H1 (cell line): ENCODE measurements at regions not wholly inside any gene's neighbourhood (a gene's known extent, or its start where the extent isn't known, plus 50 kb on each side); places are given as distances from the start of the nearest gene placed in this dataset.

Source experiments
- CTCF ChIA-PET: fragments of 300-600 bp; sonication (Branson Sonifier 250); formaldehyde crosslinking; loops from one replicate; lab custom pipeline; 2021; ENCODE audit not compliant: partially characterized antibody; lab: Charles Lee
- POLR2A ChIA-PET: fragments of 300-600 bp; sonication (Branson Sonifier 250); formaldehyde crosslinking; loops from one replicate; lab custom pipeline; 2021; ENCODE audit warnings: inconsistent platforms; ENCODE audit not compliant: partially characterized antibody; lab: Charles Lee
- DNase-seq, 2 experiments: peaks; one replicate each; pipeline versions ENCODE4 v3.0.0 to v3.0.0-alpha.2; 2010 to 2022; ENCODE audit warnings: low spot score in 2 of 2, low read depth in 1 of 2, mixed read lengths in 1 of 2
- FAIRE-seq: peaks from 2 replicates; lab custom pipeline; 2011; peaks lifted over from hg19 to GRCh38; lab: Jason Lieb, UNC
- H2AFZ ChIP-seq: 2 replicates; pipeline ENCODE4 v1.8.1; 2012; ENCODE audit warnings: low read length, inconsistent platforms
- H2AK5ac ChIP-seq: 2 replicates; pipeline ENCODE4 v1.6.1; 2013; ENCODE audit warnings: low read depth, low read length
- H2BK120ac ChIP-seq: replicated peaks from 2 replicates; pipeline ENCODE3; 2013; ENCODE audit warnings: low read depth, low read length, inconsistent platforms
- H2BK12ac ChIP-seq: 2 replicates; pipeline ENCODE4 v1.6.1; 2013; ENCODE audit warnings: low read depth, low read length
- H2BK15ac ChIP-seq: 2 replicates; pipeline ENCODE4 v1.6.1; 2013; ENCODE audit warnings: low read length
- H2BK20ac ChIP-seq: 2 replicates; pipeline ENCODE4 v1.6.1; 2013; ENCODE audit warnings: low read length
- H2BK5ac ChIP-seq: 2 replicates; pipeline ENCODE4 v1.6.1; 2013; ENCODE audit warnings: low read depth, low read length
- H3K14ac ChIP-seq: 2 replicates; pipeline ENCODE4 v1.6.1; 2013; ENCODE audit warnings: inconsistent platforms; ENCODE audit not compliant: insufficient read length
- H3K18ac ChIP-seq: 2 replicates; pipeline ENCODE4 v1.6.1; 2013; ENCODE audit warnings: low read length; ENCODE audit errors: extremely low read depth
- H3K23ac ChIP-seq: 2 replicates; pipeline ENCODE4 v1.6.1; 2013; ENCODE audit warnings: inconsistent platforms; ENCODE audit not compliant: insufficient read length
- H3K23me2 ChIP-seq: 2 replicates; pipeline ENCODE4 v1.6.1; 2013; ENCODE audit warnings: low read depth, low read length
- H3K27ac ChIP-seq: 2 replicates; pipeline ENCODE4 v1.6.1; 2011; ENCODE audit warnings: low read depth, low read length, inconsistent platforms
- H3K27me3 ChIP-seq, 4 experiments: replicated peaks in 1 of 4; 1 replicate in 1 of 4; 2 replicates in 3 of 4; pipeline versions ENCODE4 v1.6.1 to v1.8.1; 2011 to 2013; ENCODE audit warnings: low read length in 3 of 4, mild to moderate bottlenecking in 3 of 4, inconsistent platforms in 2 of 4, mixed read lengths in 2 of 4, moderate library complexity in 1 of 4; ENCODE audit not compliant: control insufficient read depth in 3 of 4, insufficient read depth in 3 of 4; ENCODE audit errors: extremely low read depth in 1 of 4
- H3K36me3 ChIP-seq, 4 experiments: 2 replicates each; pipeline versions ENCODE4 v1.6.1 to v1.8.1; 2011 to 2013; ENCODE audit warnings: mild to moderate bottlenecking in 4 of 4, low read length in 3 of 4, moderate library complexity in 2 of 4, control low read depth in 1 of 4, inconsistent platforms in 1 of 4; ENCODE audit not compliant: insufficient read depth in 4 of 4, control insufficient read depth in 2 of 4
- H3K4ac ChIP-seq: replicated peaks from 2 replicates; pipeline ENCODE3; 2013; ENCODE audit warnings: low read length, low read depth, mixed read lengths, inconsistent platforms; ENCODE audit not compliant: insufficient read length
- H3K4me1 ChIP-seq, 4 experiments: replicated peaks in 1 of 4; 1 replicate in 1 of 4; 2 replicates in 3 of 4; pipeline versions ENCODE4 v1.6.1 to v1.8.1; 2011 to 2013; ENCODE audit warnings: low read length in 3 of 4, inconsistent platforms in 2 of 4, mixed read lengths in 1 of 4; ENCODE audit not compliant: insufficient read depth in 4 of 4, control insufficient read depth in 3 of 4
- H3K4me2 ChIP-seq, 2 experiments: 2 replicates each; pipeline versions ENCODE4 v1.6.1 to v1.8.1; 2011 to 2013; ENCODE audit warnings: low read depth in 2 of 2, low read length in 2 of 2, control low read depth in 1 of 2, inconsistent platforms in 1 of 2, mild to moderate bottlenecking in 1 of 2; ENCODE audit not compliant: insufficient read depth in 1 of 2
- H3K4me3 ChIP-seq, 4 experiments: fragments of 200-600, 300-600 bp in 1 of 4; sonication (generic), shearing (Covaris generic), sonication (Bioruptor Twin) in 1 of 4; 2 replicates each; pipeline versions ENCODE4 v1.5.1 to v1.8.1; 2011 to 2016; ENCODE audit warnings: low read length in 4 of 4, low read depth in 3 of 4, control low read depth in 2 of 4, inconsistent platforms in 2 of 4, mild to moderate bottlenecking in 2 of 4, mixed read lengths in 1 of 4, moderate library complexity in 1 of 4; ENCODE audit not compliant: insufficient read depth in 2 of 4; ENCODE audit errors: extremely low read depth in 1 of 4
- H3K56ac ChIP-seq: replicated peaks from 2 replicates; pipeline ENCODE3; 2013; ENCODE audit warnings: low read depth, mild to moderate bottlenecking, mixed read lengths, low read length, inconsistent platforms; ENCODE audit not compliant: insufficient read length
- H3K79me1 ChIP-seq: 2 replicates; pipeline ENCODE4 v1.6.1; 2013; ENCODE audit warnings: low read depth, low read length, control low read depth
- H3K79me2 ChIP-seq, 2 experiments: 2 replicates each; pipeline versions ENCODE4 v1.6.1 to v1.8.1; 2012 to 2013; ENCODE audit warnings: low read length in 2 of 2, mild to moderate bottlenecking in 2 of 2, inconsistent platforms in 1 of 2; ENCODE audit not compliant: insufficient read depth in 2 of 2, control insufficient read depth in 1 of 2
- H3K9ac ChIP-seq, 4 experiments: replicated peaks in 1 of 4; 1 replicate in 1 of 4; 2 replicates in 3 of 4; pipeline versions ENCODE4 v1.6.1 to v1.8.1; 2011 to 2013; ENCODE audit warnings: low read depth in 3 of 4, low read length in 3 of 4, control low read depth in 2 of 4, mild to moderate bottlenecking in 2 of 4, moderate library complexity in 2 of 4, inconsistent platforms in 1 of 4; ENCODE audit errors: extremely low read depth in 1 of 4
- H3K9me3 ChIP-seq, 2 experiments: 2 replicates each; pipeline versions ENCODE4 v1.6.1 to v1.8.1; 2012 to 2013; ENCODE audit warnings: mild to moderate bottlenecking in 2 of 2, moderate library complexity in 2 of 2, control low read depth in 1 of 2, inconsistent platforms in 1 of 2, low read depth in 1 of 2, low read length in 1 of 2, mixed read lengths in 1 of 2; ENCODE audit not compliant: insufficient read depth in 2 of 2
- H4K20me1 ChIP-seq, 2 experiments: replicated peaks in 1 of 2; 2 replicates each; pipeline versions ENCODE3 to v1.8.1; 2011 to 2013; ENCODE audit warnings: inconsistent platforms in 2 of 2, low read length in 2 of 2, mild to moderate bottlenecking in 1 of 2; ENCODE audit not compliant: insufficient read depth in 2 of 2, control insufficient read depth in 1 of 2
- H4K5ac ChIP-seq: 2 replicates; pipeline ENCODE4 v1.6.1; 2013; ENCODE audit warnings: low read length, low read depth, mixed read lengths, inconsistent platforms; ENCODE audit not compliant: insufficient read length
- H4K8ac ChIP-seq: 2 replicates; pipeline ENCODE4 v1.8.0; 2013; ENCODE audit warnings: mild to moderate bottlenecking, moderate library complexity, low read length, inconsistent platforms; ENCODE audit not compliant: insufficient read depth; ENCODE audit errors: extremely low read depth
- H4K91ac ChIP-seq: replicated peaks from 2 replicates; pipeline ENCODE3; 2013; ENCODE audit warnings: low read length, mixed read lengths, inconsistent platforms; ENCODE audit not compliant: insufficient read length
- ATF3 ChIP-seq: IDR thresholded peaks from 2 replicates; pipeline ENCODE4 v1.6.1; 2011; ENCODE audit warnings: low read depth, mild to moderate bottlenecking, low read length; ENCODE audit not compliant: insufficient read depth
- BRCA1 ChIP-seq: IDR thresholded peaks from 2 replicates; pipeline ENCODE4 v1.6.1; 2012; ENCODE audit warnings: low read depth, low read length, improper control_type of control experiment
- CBX8 ChIP-seq: fragments of 300-800, 300-1000 bp; sonication (generic); IDR thresholded peaks from 2 replicates; pipeline ENCODE4 v1.7.1; 2016; ENCODE audit warnings: low read depth, low read length, borderline replicate concordance
- E2F6 ChIP-seq: IDR thresholded peaks from 2 replicates; pipeline ENCODE4 v1.6.1; 2012; ENCODE audit warnings: inconsistent platforms
- EZH2 ChIP-seq: fragments of 200-600 bp; sonication (generic); IDR thresholded peaks from 2 replicates; pipeline ENCODE4 v1.7.1; 2012; ENCODE audit warnings: low read depth, mild to moderate bottlenecking, moderate library complexity, low read length, inconsistent platforms; ENCODE audit not compliant: severe bottlenecking
- KDM1A ChIP-seq: fragments of 200-600, 300-600 bp; sonication (generic); IDR thresholded peaks from 2 replicates; pipeline ENCODE4 v1.7.1; 2016; ENCODE audit warnings: mild to moderate bottlenecking, low read length, borderline replicate concordance
- NRF1 ChIP-seq: IDR thresholded peaks from 2 replicates; pipeline ENCODE4 v1.6.1; 2011; ENCODE audit warnings: mild to moderate bottlenecking, low read depth, low read length, improper control_type of control experiment
- POLR2AphosphoS5 ChIP-seq: IDR thresholded peaks from 2 replicates; pipeline ENCODE4 v1.6.1; 2011; ENCODE audit warnings: low read depth, low read length
- RFX5 ChIP-seq: IDR thresholded peaks from 2 replicates; pipeline ENCODE4 v1.6.1; 2011; ENCODE audit warnings: low read depth, low read length, improper control_type of control experiment, borderline replicate concordance
- SAP30 ChIP-seq: fragments of 300-600 bp; sonication (generic); IDR thresholded peaks from 2 replicates; pipeline ENCODE4 v1.7.1; 2012; ENCODE audit warnings: low read length, moderate library complexity, mild to moderate bottlenecking, inconsistent platforms; ENCODE audit not compliant: insufficient read depth, insufficient replicate concordance
- TBP ChIP-seq: IDR thresholded peaks from 2 replicates; pipeline ENCODE4 v1.6.1; 2011; ENCODE audit warnings: low read depth, low read length, improper control_type of control experiment
- YY1 ChIP-seq: IDR thresholded peaks from 2 replicates; pipeline ENCODE4 v1.6.1; 2011; ENCODE audit warnings: low read depth, mild to moderate bottlenecking, low read length
- WGBS, 2 experiments: shearing (Covaris generic) in 1 of 2; methylation state at CpG; one replicate each; pipeline versions ENCODE4 v1.1.6 to v1.1.7; 2013 to 2015; ENCODE audit warnings: low lambda C conversion rate in 2 of 2, mixed read lengths in 2 of 2, inconsistent platforms in 1 of 2, low coverage in 1 of 2, missing lambda C conversion rate in 1 of 2; ENCODE audit not compliant: insufficient replicate concordance in 2 of 2, insufficient coverage in 1 of 2, insufficient read length in 1 of 2; ENCODE audit errors: extremely low coverage in 1 of 2, missing lambda C conversion rate in 1 of 2; 5-methylcytosine and 5-hydroxymethylcytosine counted together

GRCh38 chr10:3969876-3970666, 185.1 kb upstream of the KLF6 start:
- H3K79me1 ChIP-seq, result no peaks in the 10 kb centered on the region
- H3K9ac ChIP-seq, result no peak overlapping the region
- WGBS, 2 experiments, result 91% methylated on average over 8 of the region's 8 CpGs; no CpG with 5 or more reads in 1 of the 2 experiments
- H3K9me3 ChIP-seq, result no peaks in the 10 kb centered on the region
- no peak overlapping the region for H2BK5ac ChIP-seq
- no peak overlapping the region for H3K4ac ChIP-seq
- no peak overlapping the region for H4K91ac ChIP-seq
- H3K23ac ChIP-seq, result no peak overlapping the region
- POLR2A ChIA-PET, result no interaction called here
- H3K36me3 ChIP-seq, result no peaks in the 10 kb centered on the region
- H3K79me2 ChIP-seq, result no peaks in the 10 kb centered on the region
- no peak overlapping the region for H2BK15ac ChIP-seq
- no peak overlapping the region for H2AK5ac ChIP-seq
- no peak overlapping the region for H3K18ac ChIP-seq
- no peaks in the 10 kb centered on the region for H3K4me1 ChIP-seq
- H2BK20ac ChIP-seq, result no peak overlapping the region
- no peak overlapping the region for H4K5ac ChIP-seq
- no peaks in the 10 kb centered on the region for H3K27me3 ChIP-seq
- H2BK12ac ChIP-seq, result no peak overlapping the region
- no peaks in the 10 kb centered on the region for H3K23me2 ChIP-seq
- H3K27ac ChIP-seq, result no peak overlapping the region
- DNase-seq (no peak), FAIRE-seq (no peak)
- H2BK120ac ChIP-seq, result no peak overlapping the region
- CTCF ChIA-PET, result interaction anchor here (1.5 kb wide), 1 partner anchor 183 kb away, joined by 3 read pairs; no protein-coding TSS in a partner anchor
- no peak overlapping the region for H4K8ac ChIP-seq
- no peak overlapping the region for H2AFZ ChIP-seq
- H3K4me3 ChIP-seq, result no peak overlapping the region
- H4K20me1 ChIP-seq, result no peaks in the 10 kb centered on the region
- no peak overlapping the region for H3K14ac ChIP-seq
- no peak overlapping the region for H3K4me2 ChIP-seq
- H3K56ac ChIP-seq, result no peak overlapping the region
- TF ChIP-seq YY1 (no peak), ATF3 (no peak), RFX5 (no peak), EZH2 (no peak), POLR2AphosphoS5 (no peak), KDM1A (no peak), TBP (no peak), BRCA1 (no peak), NRF1 (no peak), E2F6 (no peak), SAP30 (no peak), CBX8 (no peak)
